Heart right ventricle (tissue), 16 donors: ENCODE measurements at regions not wholly inside any gene's neighbourhood (a gene's known extent, or its start where the extent isn't known, plus 50 kb on each side); places are given as distances from the start of the nearest gene placed in this dataset.

Experiments
- ATAC-seq, 8 donors: fragments of 200-7000 bp; cut with Tn5 transposase; one replicate each; pipeline ENCODE4 v1.9.1; 2020; ENCODE audit warnings: mild to moderate bottlenecking in 8 of 8, moderate library complexity in 8 of 8, moderate number of reproducible peaks in 1 of 8
- DNase-seq, 2 donors: peaks; one replicate each; pipeline ENCODE4 v3.0.0-alpha.2; 2020
- H3K27ac ChIP-seq, 10 donors: fragments of 200-600 bp; sonication (generic) in 2 of 10; one replicate each; pipeline versions ENCODE4 v1.5.0 to v1.8.0; 2020 to 2022; ENCODE audit warnings: mild to moderate bottlenecking in 3 of 10
- H3K27me3 ChIP-seq, 7 donors: fragments of 200-600 bp; one replicate each; pipeline ENCODE4 v1.8.0; 2021 to 2022; ENCODE audit warnings: mild to moderate bottlenecking in 2 of 7
- H3K36me3 ChIP-seq, 9 donors: fragments of 200-600 bp; sonication (generic) in 1 of 9; one replicate each; pipeline versions ENCODE4 v1.5.0 to v1.8.0; 2020 to 2022; ENCODE audit warnings: mild to moderate bottlenecking in 2 of 9
- H3K4me1 ChIP-seq, 9 donors: fragments of 200-600 bp; sonication (generic) in 1 of 9; one replicate each; pipeline versions ENCODE4 v1.5.0 to v1.8.0; 2020 to 2022; ENCODE audit warnings: mild to moderate bottlenecking in 4 of 9
- H3K4me3 ChIP-seq, 10 donors: fragments of 200-600 bp; sonication (generic) in 2 of 10; one replicate each; pipeline versions ENCODE4 v1.5.0 to v1.8.0; 2020 to 2022; ENCODE audit warnings: mild to moderate bottlenecking in 7 of 10, moderate library complexity in 2 of 10
- H3K9me3 ChIP-seq, 11 donors: fragments of 200-600 bp in 10 of 11; sonication (generic) in 2 of 11; one replicate each; pipeline versions ENCODE4 v1.5.0 to v1.8.0; 2013 to 2022; ENCODE audit warnings: mild to moderate bottlenecking in 2 of 11, control low read depth in 1 of 11, moderate library complexity in 1 of 11
- WGBS, 2 donors: extraction: QIAGEN DNeasy Blood & Tissue Kit; methylation state at CpG; one replicate each; pipeline ENCODE4 v1.1.7; 2013; ENCODE audit warnings: inconsistent platforms in 1 of 2; 5-methylcytosine and 5-hydroxymethylcytosine counted together
- intact Hi-C, 10 donors: fragments of 100-400 bp; cut with DNase I; formaldehyde crosslinking; loops; one replicate each; pipeline versions ENCODE4 v1.11.1 to v1.14.2; 2022
- TF ChIP-seq, protein P1 (sequence below), 9 donors: fragments of 200-600 bp; sonication (generic) in 2 of 9; IDR thresholded peaks; one replicate each; pipeline versions ENCODE4 v1.5.0 to v1.8.0; 2021 to 2022; ENCODE audit warnings: antibody characterized with exemption in 9 of 9, mild to moderate bottlenecking in 5 of 9, moderate library complexity in 1 of 9
- donor health status: Arrhythmogenic right ventricular cardiomyopathy.
- donor health status: ischemic (EF 13 %, LVEDD 7.1; RV severe dilation, severe dysfunction).
- donor health status: healthy with polysubstance abuse.
- donor health status: DM: no; HTN: yes; CAD: no.
- donor health status: DM: no; HTN: no; CAD: no.
- donor health status: ischemic (EF 25% LVEDD 6.9; RV normal size, moderate dysfunction).
- donor health status: ischemic (EF 25% LVEDD 5.7; RV mildly dilated, moderate dysfunction).
- donor health status: healthy.
- donor health status: DM: yes; HTN: yes; CAD: no.
- donor health status: Ischemic cardiomyopathy.
- donor health status: ischemic (EF 35%, LVEDD 5.7; RV mildly dilated, moderate dysfunction).
- donor health status: nonischemic (EF 11% LVEDD 7.7; RV severe dilation, severe dysfunction).
- donor health status: DM: yes; HTN: yes; CAD: no.
- donor health status: PGD.
- donor health status: ischemic (EF 29% LVEDD 5.4; RV normal size, mild dysfunction).
- donor health status: nonischemic (EF 23%, LVEDD 6.1; RV moderate dilation, normal function).

DNA sequence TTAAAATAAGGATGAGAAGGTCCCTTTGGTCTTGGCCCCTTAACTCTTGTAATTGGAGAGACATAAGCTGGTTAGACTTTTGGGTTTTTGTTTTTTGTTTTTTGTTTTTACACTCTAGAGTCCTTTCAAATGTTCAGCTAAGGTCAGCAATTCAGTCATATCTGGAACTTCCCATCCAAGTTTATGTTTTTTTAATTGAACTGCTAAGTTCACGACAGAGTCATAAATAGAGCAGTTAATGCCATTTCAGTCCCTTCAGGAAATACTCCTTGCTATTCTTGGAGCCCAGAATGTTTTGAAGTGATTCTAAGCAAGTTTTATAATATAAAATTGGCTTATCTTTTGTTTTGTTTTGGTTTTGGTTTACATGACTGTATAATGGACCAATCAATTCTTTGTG lies 329.4 kb upstream of the PABPC4L start:
- 36 to 50% methylated on average over 1 of the region's 1 CpG for WGBS, 2 donors
- intact Hi-C loops, result no loop called here
- Histone ChIP-seq H3K4me3 (no peak overlapping the region), H3K9me3 (no peaks in the 10 kb centered on the region), H3K4me1 (peaks cover 0 to 8% (median 0%) of the 10 kb centered on the region in 9 donors), H3K27me3 (no peaks in the 10 kb centered on the region), H3K27ac (peak overlapping the region in 1 of 10 donors; percentile 23), H3K36me3 (no peaks in the 10 kb centered on the region)
- DNase-seq (no peak), ATAC-seq (peak in 4 of 8 donors; percentile 20 to 74 (median 56))
- TF ChIP-seq, protein P1, sequence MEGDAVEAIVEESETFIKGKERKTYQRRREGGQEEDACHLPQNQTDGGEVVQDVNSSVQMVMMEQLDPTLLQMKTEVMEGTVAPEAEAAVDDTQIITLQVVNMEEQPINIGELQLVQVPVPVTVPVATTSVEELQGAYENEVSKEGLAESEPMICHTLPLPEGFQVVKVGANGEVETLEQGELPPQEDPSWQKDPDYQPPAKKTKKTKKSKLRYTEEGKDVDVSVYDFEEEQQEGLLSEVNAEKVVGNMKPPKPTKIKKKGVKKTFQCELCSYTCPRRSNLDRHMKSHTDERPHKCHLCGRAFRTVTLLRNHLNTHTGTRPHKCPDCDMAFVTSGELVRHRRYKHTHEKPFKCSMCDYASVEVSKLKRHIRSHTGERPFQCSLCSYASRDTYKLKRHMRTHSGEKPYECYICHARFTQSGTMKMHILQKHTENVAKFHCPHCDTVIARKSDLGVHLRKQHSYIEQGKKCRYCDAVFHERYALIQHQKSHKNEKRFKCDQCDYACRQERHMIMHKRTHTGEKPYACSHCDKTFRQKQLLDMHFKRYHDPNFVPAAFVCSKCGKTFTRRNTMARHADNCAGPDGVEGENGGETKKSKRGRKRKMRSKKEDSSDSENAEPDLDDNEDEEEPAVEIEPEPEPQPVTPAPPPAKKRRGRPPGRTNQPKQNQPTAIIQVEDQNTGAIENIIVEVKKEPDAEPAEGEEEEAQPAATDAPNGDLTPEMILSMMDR (IDR thresholded peaks at IDR 0.05), result no peak

DNA sequence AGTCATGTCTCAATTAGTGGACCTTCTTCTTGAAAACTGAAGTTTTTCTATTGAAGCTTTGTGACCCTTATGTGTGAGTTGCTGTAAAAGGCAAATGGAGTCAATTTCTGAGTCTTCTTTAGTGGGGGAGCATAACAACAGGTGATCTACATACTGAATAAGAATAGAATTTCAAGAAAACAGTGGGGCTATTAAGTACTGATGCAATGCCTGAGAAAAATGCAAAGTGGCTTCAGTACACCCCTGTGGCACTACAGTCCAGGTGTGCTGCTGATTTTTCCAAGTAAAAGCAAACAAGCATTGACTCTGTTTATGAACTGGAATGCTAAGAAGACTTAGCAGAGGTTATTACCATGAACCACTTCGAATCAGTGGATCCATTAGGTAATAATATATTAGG lies 328.0 kb upstream of the PABPC4L start:
- no peak overlapping the region for H3K27ac ChIP-seq
- H3K27me3 ChIP-seq, result no peaks in the 10 kb centered on the region
- no peak overlapping the region for H3K4me3 ChIP-seq
- WGBS, 2 donors, result 84 to 88% methylated on average over 1 of the region's 1 CpG
- peaks cover 0 to 8% (median 0%) of the 10 kb centered on the region in 9 donors for H3K4me1 ChIP-seq
- intact Hi-C loops, result no loop called here
- DNase-seq, result no peak
- no peaks in the 10 kb centered on the region for H3K36me3 ChIP-seq
- TF ChIP-seq, protein P1 (IDR thresholded peaks at IDR 0.05), result no peak
- ATAC-seq, result no peak
- no peaks in the 10 kb centered on the region for H3K9me3 ChIP-seq

DNA sequence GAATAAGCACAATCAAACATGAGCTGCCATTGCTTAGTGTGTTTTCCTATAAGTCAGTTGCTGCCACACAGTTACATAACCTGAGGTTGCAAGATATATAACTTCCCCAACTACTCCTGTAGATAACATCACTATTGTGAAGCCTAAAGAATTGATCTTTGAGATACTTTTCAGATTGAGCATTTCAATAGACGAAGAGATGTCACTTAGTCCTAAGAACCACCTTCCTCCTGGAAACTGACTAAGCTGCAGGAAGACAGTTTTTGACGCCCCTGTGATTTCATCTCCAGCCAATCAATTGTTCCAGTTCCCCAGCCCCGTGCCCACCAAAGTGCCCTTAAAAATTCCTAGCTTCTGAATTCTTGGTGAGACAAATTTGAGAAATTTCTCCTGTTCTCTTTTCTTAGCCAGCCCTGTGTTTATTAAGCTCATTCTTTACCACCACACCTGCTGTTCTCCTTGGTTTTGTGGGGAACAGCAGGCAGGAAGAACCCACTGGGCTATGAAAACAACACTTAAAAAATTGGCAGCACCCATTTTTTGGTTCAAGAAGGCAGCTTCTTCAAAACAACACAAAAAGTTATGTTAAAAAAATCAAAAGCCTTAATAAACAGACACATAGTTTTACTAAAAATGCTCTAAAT lies 317.1 kb upstream of the PABPC4L start:
- WGBS, 2 donors, result 62 to 65% methylated on average over 3 of the region's 3 CpGs
- H3K27ac ChIP-seq, result no peak overlapping the region
- intact Hi-C loops, result no loop called here
- no peaks in the 10 kb centered on the region for H3K27me3 ChIP-seq
- DNase-seq (no peak), ATAC-seq (no peak)
- H3K9me3 ChIP-seq, result no peaks in the 10 kb centered on the region
- TF ChIP-seq, protein P1 (IDR thresholded peaks at IDR 0.05), result no peak
- no peaks in the 10 kb centered on the region for H3K36me3 ChIP-seq
- no peak overlapping the region for H3K4me3 ChIP-seq
- H3K4me1 ChIP-seq, result no peaks in the 10 kb centered on the region

DNA sequence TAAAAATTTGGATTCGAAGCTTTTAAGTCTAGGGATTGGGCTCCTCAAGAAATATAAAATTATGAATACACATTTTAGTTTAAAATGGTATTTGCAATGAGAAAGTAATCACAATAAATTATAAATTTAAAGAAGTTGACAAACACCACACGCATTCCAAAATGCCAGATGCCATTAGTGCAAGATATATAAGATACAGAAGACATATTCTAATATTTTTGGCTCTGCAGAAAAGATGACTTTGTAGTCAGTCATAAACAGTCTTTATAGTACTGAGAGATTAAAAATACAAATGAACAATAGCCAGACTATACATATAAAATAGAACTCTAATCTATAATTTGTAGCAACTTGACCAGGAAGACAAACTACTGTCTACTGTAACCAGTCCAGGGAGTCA lies 309.0 kb upstream of the PABPC4L start:
- H3K9me3 ChIP-seq, result no peaks in the 10 kb centered on the region
- TF ChIP-seq, protein P1 (IDR thresholded peaks at IDR 0.05), result no peak
- H3K27ac ChIP-seq, result no peak overlapping the region
- intact Hi-C loops, result no loop called here
- DNase-seq, result no peak
- H3K4me1 ChIP-seq, result no peaks in the 10 kb centered on the region
- WGBS, 2 donors, result 90 to 94% methylated on average over 2 of the region's 2 CpGs
- H3K36me3 ChIP-seq, result no peaks in the 10 kb centered on the region
- ATAC-seq, result no peak
- H3K27me3 ChIP-seq, result no peaks in the 10 kb centered on the region
- no peak overlapping the region for H3K4me3 ChIP-seq
